Muscle layer of colon (tissue), 2 donors: ENCODE measurements at regions not wholly inside any gene's neighbourhood (a gene's known extent, or its start where the extent isn't known, plus 50 kb on each side); places are given as distances from the start of the nearest gene placed in this dataset.
"Not testable (repeated sequence)": the region's sequence is repeated elsewhere in the genome, so short reads cannot be mapped to it uniquely, and the experiment has no call there.

ENCODE experiments used
- H3K27ac ChIP-seq: one replicate; pipeline ENCODE4 v1.7.0; 2013; ENCODE audit warnings: low read depth, mild to moderate bottlenecking, low read length, moderate library complexity
- H3K27me3 ChIP-seq, 2 donors: one replicate each; pipeline ENCODE4 v1.7.0; 2013; ENCODE audit warnings: low read length in 2 of 2, mild to moderate bottlenecking in 2 of 2; ENCODE audit not compliant: insufficient read depth in 2 of 2, control insufficient read depth in 1 of 2
- H3K36me3 ChIP-seq: one replicate; pipeline ENCODE4 v1.7.0; 2013; ENCODE audit warnings: mild to moderate bottlenecking, low read length; ENCODE audit not compliant: insufficient read depth
- H3K4me1 ChIP-seq: one replicate; pipeline ENCODE4 v1.7.0; 2013; ENCODE audit warnings: mild to moderate bottlenecking, low read length; ENCODE audit not compliant: insufficient read depth
- H3K4me3 ChIP-seq, 2 donors: one replicate each; pipeline ENCODE4 v1.7.0; 2013; ENCODE audit warnings: low read length in 2 of 2, low read depth in 1 of 2, mild to moderate bottlenecking in 1 of 2, moderate library complexity in 1 of 2
- H3K9ac ChIP-seq: one replicate; pipeline ENCODE4 v1.7.0; 2013; ENCODE audit warnings: low read length
- H3K9me3 ChIP-seq: one replicate; pipeline ENCODE4 v1.7.0; 2013; ENCODE audit warnings: mild to moderate bottlenecking, low read length
- donor health status: abdominal sarcoma.
- donor health status: Adenocarcinoma of cecum.

DNA sequence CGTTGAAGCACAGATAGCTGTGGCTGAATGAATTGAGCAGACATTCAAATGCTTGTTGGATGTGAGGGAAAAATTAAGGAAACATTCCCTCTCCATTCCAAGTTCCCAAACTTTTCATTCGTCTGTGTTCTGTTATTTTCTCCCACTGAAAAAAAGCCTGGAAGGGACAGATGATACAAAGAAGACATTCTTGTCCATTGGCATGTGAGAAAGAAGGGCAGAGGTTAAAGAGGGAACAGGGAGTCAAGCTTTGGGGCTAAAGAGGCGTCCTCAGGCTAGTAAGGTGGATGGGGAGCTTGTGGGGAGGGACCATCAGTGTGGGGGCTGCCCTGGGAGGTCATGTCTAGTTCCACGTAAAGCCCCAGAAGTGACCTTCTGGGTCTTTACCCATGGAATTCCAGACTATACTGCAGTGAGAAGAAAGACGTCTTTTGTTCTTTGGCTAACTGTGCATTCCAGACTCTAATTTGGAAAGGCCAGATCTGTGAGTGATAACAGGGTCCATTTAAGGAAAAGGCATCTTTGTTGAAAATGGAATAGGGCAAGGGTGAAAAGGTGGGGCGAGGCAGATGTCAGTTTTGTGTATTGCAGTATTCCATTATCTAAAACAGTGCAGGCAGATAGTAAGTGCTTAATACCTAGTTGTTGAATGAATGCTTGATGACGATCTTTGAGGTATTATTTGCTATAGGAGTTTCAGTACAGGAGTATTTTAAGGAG, 117.5 kb downstream of the SOX4 start:
- H3K4me1 ChIP-seq, result no peaks in the 10 kb centered on the region
- no peak overlapping the region for H3K27ac ChIP-seq

DNA sequence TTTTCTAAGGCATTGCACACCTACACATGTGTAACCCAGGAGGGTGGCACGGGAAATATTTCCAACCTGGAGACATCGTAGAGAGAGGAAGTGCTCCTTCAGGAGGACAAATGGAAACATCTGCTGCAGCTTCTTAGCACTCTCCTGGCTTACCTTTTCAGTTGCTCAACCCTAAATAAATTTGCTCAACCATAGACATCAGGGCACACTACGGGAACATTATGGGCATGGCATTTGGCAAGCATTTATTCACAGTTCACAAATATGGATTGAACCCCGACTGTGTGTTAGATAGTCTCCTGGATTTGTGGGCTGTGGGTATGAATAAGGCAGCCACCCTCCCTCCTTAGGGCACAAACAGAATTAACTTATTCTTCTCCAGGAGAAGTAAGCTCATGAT, 118.7 kb downstream of the SOX4 start:
- H3K9me3 ChIP-seq, result no peaks in the 10 kb centered on the region
- no peaks in the 10 kb centered on the region for H3K36me3 ChIP-seq
- no peaks in the 10 kb centered on the region for H3K4me1 ChIP-seq
- no peak overlapping the region for H3K4me3 ChIP-seq
- no peak overlapping the region for H3K27ac ChIP-seq
- H3K9ac ChIP-seq, result no peak overlapping the region
- H3K27me3 ChIP-seq, result no peaks in the 10 kb centered on the region

More for the DNA sequence above, 117.5 kb downstream of the SOX4 start:
- Histone ChIP-seq H3K9me3 (no peaks in the 10 kb centered on the region), H3K36me3 (no peaks in the 10 kb centered on the region), H3K9ac (no peak overlapping the region), H3K27me3 (no peaks in the 10 kb centered on the region), H3K4me3 (no peak overlapping the region)

DNA sequence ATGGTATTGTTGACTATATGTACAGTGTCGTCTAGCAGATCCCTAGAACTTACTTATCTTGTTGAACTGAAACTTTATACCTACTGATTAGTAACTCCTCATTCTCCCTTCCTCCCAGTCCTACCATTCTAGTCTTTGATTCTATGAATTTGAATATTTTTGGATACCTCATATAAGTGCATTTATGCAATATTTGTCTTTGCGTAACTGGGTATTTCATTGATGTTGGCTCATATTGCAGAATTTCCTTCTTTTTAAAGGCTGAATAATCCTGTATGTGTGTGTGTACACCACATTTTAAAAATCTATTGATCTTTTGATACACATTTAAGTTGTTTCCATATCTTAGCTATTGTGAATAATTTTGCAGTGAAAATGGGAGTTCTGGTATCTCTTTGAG, 119.9 kb downstream of the SOX4 start:
- no peaks in the 10 kb centered on the region for H3K27me3 ChIP-seq

DNA sequence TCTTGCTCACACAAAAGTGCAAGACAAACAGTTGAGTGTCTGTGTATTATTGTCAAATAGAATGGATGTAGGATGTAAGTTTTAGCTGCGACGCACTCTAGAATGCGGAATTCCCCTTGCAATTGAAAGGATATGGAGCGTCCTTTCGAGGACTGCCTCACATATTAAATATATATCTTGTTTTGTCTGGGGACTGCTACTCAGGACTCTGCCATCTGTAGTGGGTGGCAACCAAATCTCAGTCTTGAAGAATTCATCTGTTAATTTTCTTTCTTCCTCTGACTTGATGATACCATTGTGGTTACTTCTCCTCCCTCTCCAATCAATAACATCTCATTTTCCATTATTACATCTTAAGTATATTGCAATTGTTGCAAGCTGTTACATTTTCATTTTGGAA, 121.6 kb downstream of the SOX4 start:
- H3K4me1 ChIP-seq, result no peaks in the 10 kb centered on the region
- no peak overlapping the region for H3K9ac ChIP-seq
- no peaks in the 10 kb centered on the region for H3K9me3 ChIP-seq
- H3K27me3 ChIP-seq, result no peaks in the 10 kb centered on the region
- H3K4me3 ChIP-seq, result no peak overlapping the region
- no peak overlapping the region for H3K27ac ChIP-seq
- no peaks in the 10 kb centered on the region for H3K36me3 ChIP-seq

More for the DNA sequence above, 119.9 kb downstream of the SOX4 start:
- Histone ChIP-seq H3K4me1 (no peaks in the 10 kb centered on the region), H3K9ac (no peak overlapping the region), H3K4me3 (no peak overlapping the region), H3K36me3 (no peaks in the 10 kb centered on the region), H3K9me3 (no peaks in the 10 kb centered on the region), H3K27ac (no peak overlapping the region)

DNA sequence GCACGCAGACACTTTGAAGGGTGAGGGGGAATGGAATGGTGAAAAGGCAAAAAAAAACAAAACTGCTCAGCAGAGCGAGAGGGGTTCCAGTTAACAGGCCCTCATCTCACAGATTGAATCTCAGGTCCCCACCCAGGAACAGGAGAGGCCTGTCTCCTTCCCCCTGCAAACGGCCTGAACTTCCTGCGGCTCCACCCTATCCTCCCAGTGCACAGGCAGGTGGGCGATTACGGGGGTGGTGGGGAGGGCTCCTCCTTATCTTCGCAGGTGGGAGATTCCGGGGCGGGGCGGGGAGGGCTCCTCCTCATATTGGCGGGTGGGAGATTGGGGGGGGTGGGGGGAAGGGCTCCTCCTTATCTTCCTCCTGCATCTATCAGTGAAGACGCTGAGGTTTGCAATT, 129.0 kb downstream of the SOX4 start:
- Histone ChIP-seq H3K4me1 (no peaks in the 10 kb centered on the region), H3K9me3 (no peaks in the 10 kb centered on the region), H3K36me3 (no peaks in the 10 kb centered on the region), H3K27ac (no peak overlapping the region), H3K4me3 (no peak overlapping the region), H3K27me3 (no peaks in the 10 kb centered on the region), H3K9ac (no peak overlapping the region)

DNA sequence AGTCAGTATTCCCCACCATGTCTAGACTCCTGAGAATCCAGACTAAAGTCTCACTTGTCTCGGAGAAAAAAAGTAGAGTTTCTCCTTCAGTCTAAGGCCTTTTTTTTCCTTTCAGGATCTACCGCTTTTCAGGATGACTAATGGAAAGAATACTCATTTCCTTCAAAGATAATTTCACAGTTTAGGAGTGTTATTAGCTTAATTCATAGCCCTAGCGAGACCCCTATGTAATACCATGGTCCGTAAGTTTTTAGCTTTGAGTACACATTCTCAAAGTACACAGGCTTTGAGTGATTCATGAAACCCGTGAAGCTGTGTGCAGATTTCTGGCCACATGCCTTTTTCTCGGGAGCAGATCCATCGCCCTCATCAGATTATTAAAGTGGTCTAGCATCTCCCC, 133.1 kb downstream of the SOX4 start:
- Histone ChIP-seq H3K36me3 (no peaks in the 10 kb centered on the region), H3K27ac (no peak overlapping the region), H3K9me3 (no peaks in the 10 kb centered on the region), H3K9ac (no peak overlapping the region), H3K27me3 (no peaks in the 10 kb centered on the region), H3K4me1 (peaks cover 4% of the 10 kb centered on the region), H3K4me3 (no peak overlapping the region)

DNA sequence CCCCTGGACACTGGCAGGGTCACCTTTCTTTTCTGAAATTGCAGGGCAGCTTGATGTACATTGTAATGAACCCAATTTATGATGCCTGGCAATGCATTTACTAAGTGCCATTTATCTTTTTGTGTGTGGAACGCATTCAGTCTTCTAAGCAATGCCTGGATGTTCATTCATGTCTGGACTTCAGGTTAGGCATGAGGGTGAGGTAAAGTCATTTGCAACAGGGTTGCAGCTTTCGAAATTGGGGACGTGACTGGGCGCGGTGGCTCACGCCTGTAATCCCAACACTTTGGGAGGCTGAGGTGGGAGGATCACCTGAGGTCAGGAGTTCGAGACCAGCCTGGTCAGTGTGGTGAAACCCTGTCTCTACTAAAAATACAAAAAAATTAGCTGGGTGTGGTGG, 134.6 kb downstream of the SOX4 start:
- Histone ChIP-seq H3K9me3 (no peaks in the 10 kb centered on the region), H3K27ac (no peak overlapping the region), H3K4me1 (peaks cover 14% of the 10 kb centered on the region), H3K36me3 (no peaks in the 10 kb centered on the region), H3K4me3 (no peak overlapping the region), H3K27me3 (no peaks in the 10 kb centered on the region), H3K9ac (no peak overlapping the region)

DNA sequence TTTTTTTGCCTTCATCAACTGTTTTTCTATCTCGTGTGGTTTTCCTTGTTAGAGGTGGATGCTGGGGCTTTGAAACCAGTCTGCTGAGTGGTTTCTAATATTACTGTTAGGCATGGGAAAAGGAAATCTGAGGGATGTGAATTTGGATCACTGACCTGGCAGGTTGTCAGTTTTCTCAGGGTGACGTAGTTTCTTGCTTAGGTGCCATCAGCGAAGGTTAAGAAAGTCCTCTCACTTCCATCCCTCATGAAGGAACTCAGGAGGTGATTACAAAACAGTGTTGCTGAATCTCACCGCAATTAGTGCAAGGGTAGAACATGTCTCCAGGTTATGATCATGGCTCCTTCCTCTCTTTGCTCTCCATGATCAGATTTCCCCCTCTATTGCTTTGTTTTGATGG, 135.9 kb downstream of the SOX4 start:
- Histone ChIP-seq H3K27me3 (no peaks in the 10 kb centered on the region), H3K4me1 (peaks cover 27% of the 10 kb centered on the region), H3K36me3 (no peaks in the 10 kb centered on the region), H3K9ac (no peak overlapping the region), H3K9me3 (no peaks in the 10 kb centered on the region), H3K4me3 (no peak overlapping the region), H3K27ac (no peak overlapping the region)

DNA sequence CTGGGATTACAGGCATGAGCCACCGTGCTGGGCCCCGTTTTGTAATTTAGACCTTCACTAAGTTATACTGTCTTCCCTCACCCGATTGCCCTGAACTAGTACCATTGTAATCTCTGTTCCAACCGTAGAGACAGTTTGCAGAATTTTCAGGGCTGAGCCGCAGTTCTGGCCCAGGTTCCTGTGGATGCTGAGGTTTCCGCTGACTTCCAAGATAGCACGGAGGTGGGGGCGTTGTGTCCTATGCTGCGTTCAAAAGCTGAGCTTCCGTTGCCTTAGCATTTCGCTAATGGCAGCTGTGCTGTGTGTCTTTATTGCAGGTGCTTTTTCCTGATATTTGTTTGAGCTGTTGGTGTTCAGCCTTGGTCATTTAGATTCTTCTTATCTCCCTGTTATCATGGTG, 137.0 kb downstream of the SOX4 start:
- Histone ChIP-seq H3K27me3 (no peaks in the 10 kb centered on the region), H3K27ac (no peak overlapping the region), H3K9me3 (no peaks in the 10 kb centered on the region), H3K4me3 (no peak overlapping the region), H3K4me1 (peaks cover 27% of the 10 kb centered on the region), H3K9ac (no peak overlapping the region), H3K36me3 (no peaks in the 10 kb centered on the region)

DNA sequence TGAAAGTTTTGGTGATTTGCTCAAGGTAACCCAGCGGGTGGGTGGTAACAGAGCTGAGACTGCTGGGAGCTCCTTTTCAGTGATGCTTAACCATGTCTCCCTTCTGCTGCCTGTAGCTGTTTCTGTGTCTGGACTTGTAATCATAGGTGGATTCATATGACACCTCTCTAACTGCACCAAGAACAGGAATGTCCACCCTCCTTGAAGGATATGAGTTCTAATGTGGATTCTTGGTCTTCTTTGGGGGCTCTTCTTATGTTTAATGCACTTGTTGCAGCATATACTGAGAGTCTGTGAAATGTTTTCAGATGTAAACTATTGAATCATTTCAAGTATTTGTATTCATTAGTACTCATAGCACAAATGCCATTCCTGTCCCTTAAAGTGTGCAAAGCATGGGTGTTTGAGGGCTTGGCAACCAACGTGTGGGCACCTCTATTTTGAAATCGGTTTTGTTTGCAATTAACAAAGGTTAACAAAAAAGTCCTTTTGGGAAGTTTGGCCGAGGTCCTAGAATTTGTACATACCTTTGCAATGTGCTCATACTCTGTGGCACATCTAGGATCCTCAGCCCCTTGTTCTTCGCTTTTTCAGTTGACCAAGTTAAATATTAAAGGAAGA, 138.0 kb downstream of the SOX4 start:
- no peaks in the 10 kb centered on the region for H3K27me3 ChIP-seq
- no peaks in the 10 kb centered on the region for H3K9me3 ChIP-seq
- H3K36me3 ChIP-seq, result no peaks in the 10 kb centered on the region
- peak overlapping the region; percentile 30 for H3K27ac ChIP-seq
- peaks cover 27% of the 10 kb centered on the region for H3K4me1 ChIP-seq
- H3K9ac ChIP-seq, result no peak overlapping the region
- H3K4me3 ChIP-seq, result no peak overlapping the region

DNA sequence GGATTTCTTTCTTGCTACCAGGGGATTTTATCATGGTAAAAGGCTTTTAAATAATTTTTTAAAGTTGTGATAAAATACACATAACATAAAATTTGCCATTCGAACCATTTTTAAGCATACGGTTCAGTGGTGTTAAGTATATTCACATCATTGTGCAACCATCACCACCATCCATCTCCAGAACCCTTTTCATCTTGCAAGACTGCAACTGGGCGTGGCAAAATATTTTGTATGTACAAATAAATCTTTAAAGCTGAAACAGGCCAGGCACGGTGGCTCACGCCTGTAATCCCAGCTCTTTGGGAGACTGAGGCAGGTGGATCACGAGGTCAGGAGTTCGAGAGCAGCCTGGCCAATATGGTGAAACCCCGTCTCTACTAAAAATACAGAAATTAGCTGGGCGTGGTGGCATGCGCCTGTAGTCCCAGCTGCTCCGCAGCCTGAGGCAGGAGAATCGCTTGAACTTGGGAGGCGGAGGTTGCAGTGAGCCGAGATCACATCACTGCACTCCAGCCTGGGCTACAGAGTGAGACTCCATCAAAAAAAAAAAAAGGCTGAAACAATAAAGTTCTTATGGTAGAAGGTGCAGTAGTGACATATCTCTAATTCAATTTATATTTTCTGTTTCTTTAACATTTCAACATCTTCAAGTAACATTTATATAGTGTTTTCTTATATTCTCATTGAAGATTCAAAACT, 138.6 kb downstream of the SOX4 start:
- H3K4me3 ChIP-seq, H3K9ac ChIP-seq, H3K27me3 ChIP-seq, H3K27ac ChIP-seq, H3K36me3 ChIP-seq, H3K9me3 ChIP-seq: not testable (repeated sequence)
- peaks cover 27% of the 10 kb centered on the region for H3K4me1 ChIP-seq
